ENCODE measurements at regions not wholly inside any gene's neighbourhood (a gene's known extent, or its start where the extent isn't known, plus 50 kb on each side); places are given as distances from the start of the nearest gene placed in this dataset.

DNA sequence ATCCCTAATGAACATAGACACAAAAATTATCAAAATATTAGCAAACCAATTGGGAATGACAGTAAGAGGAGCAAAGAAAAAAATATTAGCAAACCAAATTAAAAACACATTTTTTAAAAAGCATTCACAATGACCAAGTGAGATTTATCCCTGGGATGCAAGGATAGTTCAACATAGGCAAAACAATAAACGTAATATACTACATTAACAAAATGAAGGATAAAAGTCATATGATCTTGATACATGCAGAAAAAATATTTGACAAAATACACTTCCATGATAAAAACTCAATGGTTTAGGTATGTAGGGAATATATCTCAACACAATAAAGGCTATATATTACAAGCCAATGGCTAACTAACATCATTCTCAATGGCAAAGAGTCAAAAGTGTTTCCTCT lies 83.3 kb downstream of the CRPPA start:
- Histone ChIP-seq H3K4me2 (ENCODE audit: extremely low read depth, insufficient read depth, low read length) (no peak overlapping the region), H3K36me3 (ENCODE audit: control insufficient read depth, insufficient read depth, low read length) (no peaks in the 10 kb centered on the region), H3K27ac (ENCODE audit: insufficient read depth, low read length) (no peak overlapping the region), H2AFZ (ENCODE audit: low read length) (no peak overlapping the region), H3K79me2 (ENCODE audit: control insufficient read depth, insufficient read depth, low read length) (no peaks in the 10 kb centered on the region), H3K27me3 (ENCODE audit: control insufficient read depth, insufficient read depth, low read length) (no peaks in the 10 kb centered on the region), H3K4me1 (ENCODE audit: control insufficient read depth, extremely low read depth, insufficient read depth, low read length) (no peaks in the 10 kb centered on the region), H3K9me3 (ENCODE audit: control insufficient read depth, insufficient read depth, low read depth, low read length) (no peaks in the 10 kb centered on the region), H4K20me1 (ENCODE audit: control insufficient read depth, extremely low read depth, insufficient read depth, low read length) (no peaks in the 10 kb centered on the region), H3K9ac (ENCODE audit: insufficient read depth, low read length) (no peak overlapping the region), H3K4me3 (replicated peaks in 1 of 4; ENCODE audit: control extremely low read depth in 1 of 4, insufficient read depth in 1 of 4, low read depth in 3 of 4, low read length in 4 of 4) (no peak overlapping the region)
- DNase-seq (ENCODE audit: low read depth in 2 of 2) = no peak
- TF ChIP-seq, protein P1, sequence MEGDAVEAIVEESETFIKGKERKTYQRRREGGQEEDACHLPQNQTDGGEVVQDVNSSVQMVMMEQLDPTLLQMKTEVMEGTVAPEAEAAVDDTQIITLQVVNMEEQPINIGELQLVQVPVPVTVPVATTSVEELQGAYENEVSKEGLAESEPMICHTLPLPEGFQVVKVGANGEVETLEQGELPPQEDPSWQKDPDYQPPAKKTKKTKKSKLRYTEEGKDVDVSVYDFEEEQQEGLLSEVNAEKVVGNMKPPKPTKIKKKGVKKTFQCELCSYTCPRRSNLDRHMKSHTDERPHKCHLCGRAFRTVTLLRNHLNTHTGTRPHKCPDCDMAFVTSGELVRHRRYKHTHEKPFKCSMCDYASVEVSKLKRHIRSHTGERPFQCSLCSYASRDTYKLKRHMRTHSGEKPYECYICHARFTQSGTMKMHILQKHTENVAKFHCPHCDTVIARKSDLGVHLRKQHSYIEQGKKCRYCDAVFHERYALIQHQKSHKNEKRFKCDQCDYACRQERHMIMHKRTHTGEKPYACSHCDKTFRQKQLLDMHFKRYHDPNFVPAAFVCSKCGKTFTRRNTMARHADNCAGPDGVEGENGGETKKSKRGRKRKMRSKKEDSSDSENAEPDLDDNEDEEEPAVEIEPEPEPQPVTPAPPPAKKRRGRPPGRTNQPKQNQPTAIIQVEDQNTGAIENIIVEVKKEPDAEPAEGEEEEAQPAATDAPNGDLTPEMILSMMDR (conservative IDR thresholded peaks at IDR 0.05 in 1 of 2, IDR thresholded peaks at IDR 0.05 in 1 of 2; ENCODE audit: low read depth in 1 of 2, low read length in 2 of 2) = no peak
- TF ChIP-seq EZH2 (IDR thresholded peaks at IDR 0.05; ENCODE audit: low read length, missing control alignments) = no peak

DNA sequence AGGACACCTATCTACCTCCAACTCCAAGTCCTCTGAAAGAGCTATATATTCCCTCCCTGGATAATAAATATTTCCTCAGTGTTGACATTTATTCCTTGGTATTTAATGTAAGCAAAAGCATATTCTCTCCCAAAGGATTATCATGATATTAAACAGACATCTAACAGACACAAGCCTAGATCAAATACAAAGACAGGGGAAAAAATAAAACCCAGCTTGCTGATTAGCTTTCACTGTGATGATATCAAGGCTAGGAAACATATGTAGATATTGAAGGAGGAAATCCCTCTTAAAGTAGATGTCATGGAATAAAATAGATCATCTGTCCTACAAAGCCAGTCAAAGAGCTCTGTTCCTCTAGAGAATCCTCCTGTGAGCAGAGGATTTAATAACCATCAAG lies 95.2 kb downstream of the CRPPA start:
- Histone ChIP-seq H3K4me3 (replicated peaks in 1 of 4; ENCODE audit: control extremely low read depth in 1 of 4, insufficient read depth in 1 of 4, low read depth in 3 of 4, low read length in 4 of 4) (no peak overlapping the region), H3K9ac (ENCODE audit: insufficient read depth, low read length) (no peak overlapping the region), H4K20me1 (ENCODE audit: control insufficient read depth, extremely low read depth, insufficient read depth, low read length) (no peaks in the 10 kb centered on the region), H3K27ac (ENCODE audit: insufficient read depth, low read length) (no peak overlapping the region), H3K4me2 (ENCODE audit: extremely low read depth, insufficient read depth, low read length) (no peak overlapping the region), H3K36me3 (ENCODE audit: control insufficient read depth, insufficient read depth, low read length) (no peaks in the 10 kb centered on the region), H3K79me2 (ENCODE audit: control insufficient read depth, insufficient read depth, low read length) (no peaks in the 10 kb centered on the region), H3K27me3 (ENCODE audit: control insufficient read depth, insufficient read depth, low read length) (no peaks in the 10 kb centered on the region), H2AFZ (ENCODE audit: low read length) (no peak overlapping the region), H3K9me3 (ENCODE audit: control insufficient read depth, insufficient read depth, low read depth, low read length) (no peaks in the 10 kb centered on the region), H3K4me1 (ENCODE audit: control insufficient read depth, extremely low read depth, insufficient read depth, low read length) (no peaks in the 10 kb centered on the region)
- DNase-seq (ENCODE audit: low read depth in 2 of 2) = no peak
- TF ChIP-seq EZH2 (IDR thresholded peaks at IDR 0.05; ENCODE audit: low read length, missing control alignments) = no peak

DNA sequence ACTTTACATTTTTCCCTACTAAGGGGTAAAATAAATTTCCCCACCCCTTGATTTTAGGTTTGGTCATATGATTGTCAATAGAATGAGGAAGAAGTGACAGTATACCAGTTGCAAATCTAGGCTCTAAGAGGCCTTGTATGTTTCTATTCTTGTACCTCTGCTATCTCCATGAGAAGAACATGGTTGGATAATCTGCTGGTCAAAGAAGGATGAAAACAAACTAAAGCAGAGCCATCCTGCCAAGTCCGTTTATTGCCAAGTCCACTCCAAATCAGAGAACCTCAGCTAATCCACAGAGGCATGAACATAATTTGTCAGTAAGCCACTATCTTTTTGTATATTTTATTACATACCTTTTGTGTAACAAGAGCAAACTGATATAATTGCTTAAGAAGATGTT lies 98.0 kb downstream of the CRPPA start:
- no peaks in the 10 kb centered on the region for H3K79me2 ChIP-seq (ENCODE audit: control insufficient read depth, insufficient read depth, low read length)
- H3K4me2 ChIP-seq (ENCODE audit: extremely low read depth, insufficient read depth, low read length) = no peak overlapping the region
- H4K20me1 ChIP-seq (ENCODE audit: control insufficient read depth, extremely low read depth, insufficient read depth, low read length) = no peaks in the 10 kb centered on the region
- H3K36me3 ChIP-seq (ENCODE audit: control insufficient read depth, insufficient read depth, low read length) = no peaks in the 10 kb centered on the region
- no peak overlapping the region for H3K4me3 ChIP-seq (replicated peaks in 1 of 4; ENCODE audit: control extremely low read depth in 1 of 4, insufficient read depth in 1 of 4, low read depth in 3 of 4, low read length in 4 of 4)
- no peak overlapping the region for H3K27ac ChIP-seq (ENCODE audit: insufficient read depth, low read length)
- no peak for TF ChIP-seq EZH2 (IDR thresholded peaks at IDR 0.05; ENCODE audit: low read length, missing control alignments)
- TF ChIP-seq, protein P1 (conservative IDR thresholded peaks at IDR 0.05 in 1 of 2, IDR thresholded peaks at IDR 0.05 in 1 of 2; ENCODE audit: low read depth in 1 of 2, low read length in 2 of 2) = no peak
- peaks cover 2% of the 10 kb centered on the region for H3K4me1 ChIP-seq (ENCODE audit: control insufficient read depth, extremely low read depth, insufficient read depth, low read length)
- no peak for DNase-seq (ENCODE audit: low read depth in 2 of 2)
- H2AFZ ChIP-seq (ENCODE audit: low read length) = no peak overlapping the region
- no peaks in the 10 kb centered on the region for H3K9me3 ChIP-seq (ENCODE audit: control insufficient read depth, insufficient read depth, low read depth, low read length)
- H3K27me3 ChIP-seq (ENCODE audit: control insufficient read depth, insufficient read depth, low read length) = no peaks in the 10 kb centered on the region
- H3K9ac ChIP-seq (ENCODE audit: insufficient read depth, low read length) = no peak overlapping the region
